Hepatocyte (in vitro differentiated cells): ENCODE measurements at regions not wholly inside any gene's neighbourhood (a gene's known extent, or its start where the extent isn't known, plus 50 kb on each side); places are given as distances from the start of the nearest gene placed in this dataset.

Experiments
- DNase-seq: peaks from one replicate; pipeline ENCODE4 v3.0.0-alpha.2; 2016; ENCODE audit warnings: low spot score
- H2AFZ ChIP-seq: fragments of 200-600 bp; sonication (generic); 2 replicates; pipeline ENCODE4 v1.6.0; 2016; ENCODE audit warnings: antibody characterized with exemption, mild to moderate bottlenecking
- H3K27ac ChIP-seq: fragments of 200-600 bp; sonication (generic); 2 replicates; pipeline ENCODE4 v1.5.1; 2016; ENCODE audit warnings: mild to moderate bottlenecking
- H3K27me3 ChIP-seq: fragments of 200-600 bp; sonication (generic); 2 replicates; pipeline ENCODE4 v1.6.1; 2016
- H3K36me3 ChIP-seq: fragments of 200-600 bp; sonication (generic); replicated peaks from 2 replicates; pipeline ENCODE4 v1.5.1; 2016; ENCODE audit warnings: low read depth; ENCODE audit not compliant: insufficient read depth
- H3K4me1 ChIP-seq: fragments of 200-600 bp; sonication (generic); 2 replicates; pipeline ENCODE4 v1.5.1; 2016; ENCODE audit warnings: mild to moderate bottlenecking, moderate library complexity; ENCODE audit not compliant: insufficient read depth
- H3K4me2 ChIP-seq: fragments of 200-600 bp; sonication (generic); 2 replicates; pipeline ENCODE4 v1.6.0; 2016
- H3K4me3 ChIP-seq: fragments of 200-600 bp; sonication (generic); 2 replicates; pipeline ENCODE4 v1.5.1; 2016; ENCODE audit warnings: mild to moderate bottlenecking
- H3K79me2 ChIP-seq: fragments of 200-600 bp; sonication (generic); 2 replicates; pipeline ENCODE4 v1.6.0; 2017; ENCODE audit warnings: mild to moderate bottlenecking
- H3K9me2 ChIP-seq: fragments of 200-600 bp; sonication (generic); replicated peaks from 2 replicates; pipeline ENCODE4 v1.6.0; 2017; ENCODE audit warnings: mild to moderate bottlenecking; ENCODE audit not compliant: insufficient read depth
- H3K9me3 ChIP-seq: fragments of 200-600 bp; sonication (generic); 2 replicates; pipeline ENCODE4 v1.5.1; 2016; ENCODE audit warnings: low read depth, mild to moderate bottlenecking
- H4K20me1 ChIP-seq: fragments of 200-600 bp; sonication (generic); 2 replicates; pipeline ENCODE4 v1.6.0; 2016; ENCODE audit warnings: mild to moderate bottlenecking; ENCODE audit not compliant: insufficient read depth, poor library complexity, severe bottlenecking
- CTCF ChIP-seq: fragments of 200-600 bp; sonication (generic); IDR thresholded peaks from 2 replicates; pipeline ENCODE4 v1.5.1; 2016; ENCODE audit warnings: antibody characterized with exemption, mild to moderate bottlenecking; ENCODE audit not compliant: poor library complexity
- EZH2 ChIP-seq: fragments of 200-600 bp; sonication (generic); IDR thresholded peaks from 2 replicates; pipeline ENCODE4 v1.6.1; 2016; ENCODE audit warnings: antibody characterized with exemption, mild to moderate bottlenecking, borderline replicate concordance
- EZH2phosphoT487 ChIP-seq: fragments of 200-600 bp; sonication (generic); IDR thresholded peaks from one replicate; pipeline ENCODE4 v1.6.1; 2018; ENCODE audit warnings: antibody characterized with exemption, mild to moderate bottlenecking, low read depth, moderate library complexity; ENCODE audit not compliant: unreplicated experiment, severe bottlenecking
- WGBS: methylation state at CpG from one replicate; pipeline ENCODE4 v1.1.6; 2016; ENCODE audit warnings: low lambda C conversion rate; ENCODE audit errors: missing lambda C conversion rate; 5-methylcytosine and 5-hydroxymethylcytosine counted together

DNA sequence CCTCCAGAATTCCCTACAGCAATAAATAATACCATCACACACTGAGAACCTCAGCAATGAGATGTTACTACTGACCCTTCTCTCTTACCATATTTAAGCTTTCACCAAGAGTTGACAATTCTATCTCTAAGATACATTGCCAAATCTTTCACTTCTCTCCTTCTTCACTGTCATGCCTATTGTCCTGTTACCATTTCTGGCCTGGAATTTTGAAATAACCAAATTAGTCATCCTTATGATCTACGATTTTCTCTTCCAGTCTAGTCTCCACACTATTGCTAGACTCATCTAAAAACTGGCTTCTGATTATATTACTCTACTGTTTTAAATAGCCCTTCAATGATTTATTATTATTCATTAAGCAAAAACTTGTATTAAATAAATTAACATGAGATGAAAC lies 656.1 kb upstream of the ADGRL4 start:
- no peaks in the 10 kb centered on the region for H3K9me2 ChIP-seq
- no peak overlapping the region for H3K4me2 ChIP-seq
- H3K4me1 ChIP-seq: peaks cover 5% of the 10 kb centered on the region
- H3K79me2 ChIP-seq: no peaks in the 10 kb centered on the region
- H3K9me3 ChIP-seq: no peaks in the 10 kb centered on the region
- no peak for DNase-seq
- H3K27ac ChIP-seq: no peak overlapping the region
- no peak overlapping the region for H2AFZ ChIP-seq
- H3K36me3 ChIP-seq: no peaks in the 10 kb centered on the region
- WGBS: 90% methylated on average over 1 of the region's 1 CpG
- H4K20me1 ChIP-seq: no peaks in the 10 kb centered on the region
- no peak for TF ChIP-seq CTCF
- TF ChIP-seq EZH2: no peak
- TF ChIP-seq EZH2phosphoT487: no peak
- no peak overlapping the region for H3K4me3 ChIP-seq
- H3K27me3 ChIP-seq: no peaks in the 10 kb centered on the region

DNA sequence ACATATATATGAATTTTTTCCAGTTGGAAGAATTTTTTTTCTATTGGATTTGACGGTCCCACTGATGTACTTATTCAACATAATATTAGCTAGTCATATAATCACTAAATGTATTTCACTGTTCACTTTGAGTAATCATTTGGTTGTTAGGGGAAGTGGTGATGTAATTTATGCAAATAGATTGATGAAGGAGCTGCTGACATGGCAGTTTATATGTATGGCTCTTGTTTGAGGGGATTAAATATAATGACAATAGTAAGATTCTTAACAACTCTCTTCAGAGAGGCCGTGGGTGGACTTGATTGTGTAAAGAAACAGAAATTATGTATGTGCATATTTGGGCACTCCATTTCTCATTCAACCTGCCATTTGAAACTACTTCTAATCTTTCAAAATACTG lies 653.6 kb upstream of the ADGRL4 start:
- Histone ChIP-seq H3K4me1 (peaks cover 7% of the 10 kb centered on the region), H4K20me1 (no peaks in the 10 kb centered on the region), H3K4me3 (no peak overlapping the region), H3K4me2 (no peak overlapping the region), H2AFZ (no peak overlapping the region), H3K27ac (no peak overlapping the region), H3K79me2 (no peaks in the 10 kb centered on the region), H3K9me2 (no peaks in the 10 kb centered on the region), H3K36me3 (no peaks in the 10 kb centered on the region), H3K9me3 (no peaks in the 10 kb centered on the region), H3K27me3 (no peaks in the 10 kb centered on the region)
- TF ChIP-seq CTCF (no peak), EZH2 (no peak), EZH2phosphoT487 (no peak)
- 75% methylated on average over 2 of the region's 2 CpGs for WGBS
- no peak for DNase-seq

DNA sequence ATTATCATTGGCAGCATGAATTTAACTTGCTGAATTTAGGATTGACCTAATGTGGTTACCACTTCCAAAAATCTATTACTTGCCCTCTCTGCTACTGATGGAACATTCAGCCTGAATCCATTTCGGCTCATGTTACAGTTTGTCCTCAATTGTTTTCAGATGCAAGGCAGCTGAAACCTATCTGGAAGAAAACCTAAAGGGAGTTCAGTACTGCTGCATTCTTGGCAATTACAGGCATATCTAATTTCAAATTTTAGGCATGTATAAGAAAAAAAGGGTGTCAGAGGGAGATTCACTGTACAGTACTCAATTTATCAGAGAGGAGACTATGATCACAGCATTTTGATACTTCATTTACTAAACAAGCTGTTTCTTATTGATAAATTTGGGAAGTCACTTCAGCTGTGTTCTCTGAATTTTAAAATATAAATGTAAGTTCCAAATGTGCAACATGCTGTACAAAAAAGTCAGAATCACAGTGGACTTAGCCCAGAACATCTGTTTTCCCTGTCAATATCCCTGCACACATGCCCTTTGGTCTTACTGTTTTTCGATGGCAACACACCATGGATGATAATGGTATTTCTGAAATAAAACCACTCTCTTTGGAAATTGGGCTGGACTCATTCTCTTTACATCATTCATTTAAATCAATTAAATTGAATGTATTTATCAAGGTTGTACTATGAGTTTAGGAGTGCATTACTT lies 651.6 kb upstream of the ADGRL4 start:
- no peaks in the 10 kb centered on the region for H3K79me2 ChIP-seq
- no peak for DNase-seq
- H3K36me3 ChIP-seq: no peaks in the 10 kb centered on the region
- no peaks in the 10 kb centered on the region for H3K9me2 ChIP-seq
- H4K20me1 ChIP-seq: no peaks in the 10 kb centered on the region
- H3K9me3 ChIP-seq: no peaks in the 10 kb centered on the region
- no peak overlapping the region for H2AFZ ChIP-seq
- H3K27ac ChIP-seq: no peak overlapping the region
- TF ChIP-seq CTCF (no peak), EZH2phosphoT487 (no peak)
- H3K4me3 ChIP-seq: no peak overlapping the region
- no peaks in the 10 kb centered on the region for H3K27me3 ChIP-seq
- WGBS: 49% methylated on average over 2 of the region's 2 CpGs
- H3K4me1 ChIP-seq: peaks cover 7% of the 10 kb centered on the region
- H3K4me2 ChIP-seq: no peak overlapping the region

- DNase-seq: no peak
- Histone ChIP-seq H3K9me3 (no peaks in the 10 kb centered on the region), H3K27me3 (no peaks in the 10 kb centered on the region), H3K4me2 (no peak overlapping the region), H3K4me3 (no peak overlapping the region), H2AFZ (no peak overlapping the region), H3K79me2 (no peaks in the 10 kb centered on the region), H3K36me3 (no peaks in the 10 kb centered on the region), H4K20me1 (no peaks in the 10 kb centered on the region), H3K27ac (no peak overlapping the region), H3K4me1 (peaks cover 7% of the 10 kb centered on the region), H3K9me2 (no peaks in the 10 kb centered on the region)
- WGBS: 81% methylated on average over 2 of the region's 2 CpGs
- TF ChIP-seq EZH2 (no peak), EZH2phosphoT487 (no peak), CTCF (no peak)
Measured at GRCh38 chr1:79655876-79656275, 649.3 kb upstream of the ADGRL4 start.
